HL-60 (cell line): ENCODE measurements at regions not wholly inside any gene's neighbourhood (a gene's known extent, or its start where the extent isn't known, plus 50 kb on each side); places are given as distances from the start of the nearest gene placed in this dataset.
A peak's percentile ranks its signal among the peaks of the same experiment; 100 is the strongest.
"Not testable (repeated sequence)": the region's sequence is repeated elsewhere in the genome, so short reads cannot be mapped to it uniquely, and the experiment has no call there.

Source experiments
- DNase-seq, 2 experiments: peaks; one replicate each; pipeline ENCODE4 v3.0.0-alpha.2; 2010 to 2020; ENCODE audit warnings: low read depth in 1 of 2, low spot score in 1 of 2
- H3K27ac ChIP-seq: fragments of 250-450 bp; sonication (Bioruptor Pico); replicated peaks from 2 replicates; pipeline ENCODE4 v1.5.1; 2020; ENCODE audit warnings: mild to moderate bottlenecking, moderate library complexity
- H3K27me3 ChIP-seq: fragments of 250-450 bp; sonication (Bioruptor Pico); 2 replicates; pipeline ENCODE4 v1.5.1; 2021; ENCODE audit warnings: mild to moderate bottlenecking, moderate library complexity; ENCODE audit not compliant: insufficient read depth, poor library complexity, severe bottlenecking
- H3K4me3 ChIP-seq: replicated peaks from 2 replicates; pipeline ENCODE4 v1.5.1; 2011; ENCODE audit warnings: mild to moderate bottlenecking, control low read depth, low read length; ENCODE audit not compliant: insufficient read depth
- GABPA ChIP-seq: IDR thresholded peaks from 2 replicates; pipeline ENCODE4 v1.6.1; 2012; ENCODE audit warnings: low read depth
- POLR2AphosphoS5 ChIP-seq: IDR thresholded peaks from 2 replicates; pipeline ENCODE4 v1.6.1; 2012; ENCODE audit warnings: low read depth
- REST ChIP-seq: IDR thresholded peaks from 2 replicates; pipeline ENCODE4 v1.6.1; 2012; ENCODE audit warnings: low read depth; ENCODE audit not compliant: insufficient replicate concordance
- SPI1 ChIP-seq: IDR thresholded peaks from 2 replicates; pipeline ENCODE4 v1.6.1; 2012; ENCODE audit warnings: low read depth, mild to moderate bottlenecking, borderline replicate concordance
- TF ChIP-seq, protein P1 (sequence below): IDR thresholded peaks from one replicate; pipeline ENCODE4 v1.5.1; 2011; ENCODE audit warnings: low read length, control low read depth, inconsistent platforms; ENCODE audit not compliant: insufficient read depth

DNA sequence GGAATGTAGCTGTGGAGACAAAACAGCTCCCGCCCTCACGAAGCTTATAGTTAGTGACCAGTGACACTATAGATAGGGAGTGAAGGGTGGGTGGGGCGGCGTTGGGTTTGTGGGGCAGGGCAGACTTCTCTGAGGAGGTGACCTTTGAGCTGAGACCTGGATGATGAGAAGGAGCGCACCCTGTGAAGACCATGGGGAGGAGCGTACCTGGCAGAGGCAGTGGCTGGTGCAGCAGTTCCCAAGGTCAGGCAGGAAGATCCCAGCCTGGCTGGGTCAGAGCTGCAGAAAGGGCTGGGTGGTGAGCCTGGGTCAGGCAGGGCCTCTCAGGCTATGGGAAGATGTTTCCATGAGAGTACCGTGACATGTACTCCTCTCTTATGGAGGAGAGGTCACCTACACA lies 135.0 kb upstream of the RCN1 start:
- no peak for TF ChIP-seq POLR2AphosphoS5
- no peak for TF ChIP-seq GABPA
- TF ChIP-seq REST = no peak
- TF ChIP-seq, protein P1, sequence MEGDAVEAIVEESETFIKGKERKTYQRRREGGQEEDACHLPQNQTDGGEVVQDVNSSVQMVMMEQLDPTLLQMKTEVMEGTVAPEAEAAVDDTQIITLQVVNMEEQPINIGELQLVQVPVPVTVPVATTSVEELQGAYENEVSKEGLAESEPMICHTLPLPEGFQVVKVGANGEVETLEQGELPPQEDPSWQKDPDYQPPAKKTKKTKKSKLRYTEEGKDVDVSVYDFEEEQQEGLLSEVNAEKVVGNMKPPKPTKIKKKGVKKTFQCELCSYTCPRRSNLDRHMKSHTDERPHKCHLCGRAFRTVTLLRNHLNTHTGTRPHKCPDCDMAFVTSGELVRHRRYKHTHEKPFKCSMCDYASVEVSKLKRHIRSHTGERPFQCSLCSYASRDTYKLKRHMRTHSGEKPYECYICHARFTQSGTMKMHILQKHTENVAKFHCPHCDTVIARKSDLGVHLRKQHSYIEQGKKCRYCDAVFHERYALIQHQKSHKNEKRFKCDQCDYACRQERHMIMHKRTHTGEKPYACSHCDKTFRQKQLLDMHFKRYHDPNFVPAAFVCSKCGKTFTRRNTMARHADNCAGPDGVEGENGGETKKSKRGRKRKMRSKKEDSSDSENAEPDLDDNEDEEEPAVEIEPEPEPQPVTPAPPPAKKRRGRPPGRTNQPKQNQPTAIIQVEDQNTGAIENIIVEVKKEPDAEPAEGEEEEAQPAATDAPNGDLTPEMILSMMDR = no peak
- TF ChIP-seq SPI1 = no peak
- no peaks in the 10 kb centered on the region for H3K27me3 ChIP-seq
- no peak overlapping the region for H3K4me3 ChIP-seq
- no peak for DNase-seq
- no peak overlapping the region for H3K27ac ChIP-seq

DNA sequence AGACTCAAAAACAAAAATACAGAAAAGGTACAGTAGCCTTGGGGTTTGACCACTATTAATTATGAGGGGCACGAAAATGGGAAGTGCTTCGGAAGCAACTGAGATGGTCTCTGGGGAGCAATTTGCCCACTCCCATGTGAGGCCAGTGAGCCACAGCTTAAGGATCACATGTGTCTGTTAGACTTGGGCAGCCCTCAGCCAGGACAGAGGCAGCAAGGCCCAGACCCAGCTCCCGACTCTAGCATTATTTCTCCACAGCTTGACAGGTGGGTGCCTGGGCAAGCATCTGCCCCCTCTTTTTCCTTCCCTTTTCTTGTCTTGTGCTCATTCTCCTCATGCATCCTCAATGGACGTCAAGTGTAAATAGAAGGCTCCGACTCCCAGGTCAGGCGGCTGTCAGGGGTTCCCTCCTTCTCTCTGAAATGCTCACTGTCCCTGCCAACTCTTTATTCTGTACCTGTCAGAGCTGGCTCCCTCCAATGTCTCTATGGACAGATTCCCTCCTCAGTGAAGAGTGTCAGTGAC lies 137.0 kb upstream of the RCN1 start:
- no peak for DNase-seq
- Histone ChIP-seq H3K27me3 (no peaks in the 10 kb centered on the region), H3K4me3 (no peak overlapping the region), H3K27ac (no peak overlapping the region)
- 0 out of 2 replicates have a peak, but pooled peaks have one; percentile 4 for TF ChIP-seq SPI1
- TF ChIP-seq GABPA = no peak
- TF ChIP-seq POLR2AphosphoS5 = no peak

DNA sequence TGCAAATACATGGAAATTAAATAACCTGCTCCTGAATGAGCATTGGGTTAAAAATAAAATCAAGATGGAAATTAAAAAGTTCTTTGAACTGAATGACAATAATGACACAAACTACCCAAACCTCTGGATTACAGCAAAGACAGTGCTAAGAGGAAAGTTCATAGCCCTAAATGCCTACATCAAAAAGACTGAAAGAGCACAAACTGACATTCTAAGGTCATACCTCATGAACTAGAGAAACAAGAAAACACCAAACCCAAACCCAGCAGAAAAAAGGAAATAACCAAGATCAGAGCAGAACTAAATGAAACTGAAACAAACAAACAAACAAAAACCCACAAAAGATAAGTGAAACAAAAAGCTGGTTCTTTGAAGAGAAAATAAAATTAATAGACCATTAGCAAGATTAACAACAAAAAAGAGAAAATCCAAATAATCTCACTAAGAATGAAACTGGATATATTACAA lies 138.6 kb upstream of the PAX6 start:
- not testable (repeated sequence) for DNase-seq, H3K4me3 ChIP-seq, H3K27ac ChIP-seq, H3K27me3 ChIP-seq

DNA sequence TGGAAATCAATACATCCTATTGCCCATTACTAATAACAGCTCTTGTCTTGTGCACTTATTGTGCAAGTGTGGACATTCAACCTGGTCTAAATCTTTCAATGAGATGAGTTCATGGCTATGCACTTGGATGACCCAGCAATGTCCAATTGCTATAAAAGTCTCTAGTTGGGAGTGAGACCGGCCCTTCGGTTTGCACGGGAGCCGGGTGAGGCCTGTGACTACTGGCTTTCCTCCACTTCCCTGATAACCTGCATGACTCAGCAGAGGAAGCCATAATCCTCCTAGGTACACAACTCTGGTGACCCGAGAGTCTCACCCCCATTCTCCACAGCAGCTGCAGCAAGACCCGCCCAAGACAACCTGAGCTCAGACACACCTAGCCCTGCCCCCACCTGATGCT lies 135.9 kb upstream of the PAX6 start:
- TF ChIP-seq, protein P1 = no peak
- TF ChIP-seq SPI1 (no peak), GABPA (no peak), POLR2AphosphoS5 (no peak), REST (no peak)
- Histone ChIP-seq H3K4me3 (no peak overlapping the region), H3K27ac (no peak overlapping the region), H3K27me3 (peaks cover 3% of the 10 kb centered on the region)
- no peak for DNase-seq
